Hepatocyte (in vitro differentiated cells): ENCODE measurements at regions not wholly inside any gene's neighbourhood (a gene's known extent, or its start where the extent isn't known, plus 50 kb on each side); places are given as distances from the start of the nearest gene placed in this dataset.

Source experiments
- DNase-seq: peaks from one replicate; pipeline ENCODE4 v3.0.0-alpha.2; 2016; ENCODE audit warnings: low spot score
- H2AFZ ChIP-seq: fragments of 200-600 bp; sonication (generic); 2 replicates; pipeline ENCODE4 v1.6.0; 2016; ENCODE audit warnings: antibody characterized with exemption, mild to moderate bottlenecking
- H3K27ac ChIP-seq: fragments of 200-600 bp; sonication (generic); 2 replicates; pipeline ENCODE4 v1.5.1; 2016; ENCODE audit warnings: mild to moderate bottlenecking
- H3K27me3 ChIP-seq: fragments of 200-600 bp; sonication (generic); 2 replicates; pipeline ENCODE4 v1.6.1; 2016
- H3K36me3 ChIP-seq: fragments of 200-600 bp; sonication (generic); replicated peaks from 2 replicates; pipeline ENCODE4 v1.5.1; 2016; ENCODE audit warnings: low read depth; ENCODE audit not compliant: insufficient read depth
- H3K4me1 ChIP-seq: fragments of 200-600 bp; sonication (generic); 2 replicates; pipeline ENCODE4 v1.5.1; 2016; ENCODE audit warnings: mild to moderate bottlenecking, moderate library complexity; ENCODE audit not compliant: insufficient read depth
- H3K4me2 ChIP-seq: fragments of 200-600 bp; sonication (generic); 2 replicates; pipeline ENCODE4 v1.6.0; 2016
- H3K4me3 ChIP-seq: fragments of 200-600 bp; sonication (generic); 2 replicates; pipeline ENCODE4 v1.5.1; 2016; ENCODE audit warnings: mild to moderate bottlenecking
- H3K79me2 ChIP-seq: fragments of 200-600 bp; sonication (generic); 2 replicates; pipeline ENCODE4 v1.6.0; 2017; ENCODE audit warnings: mild to moderate bottlenecking
- H3K9me2 ChIP-seq: fragments of 200-600 bp; sonication (generic); replicated peaks from 2 replicates; pipeline ENCODE4 v1.6.0; 2017; ENCODE audit warnings: mild to moderate bottlenecking; ENCODE audit not compliant: insufficient read depth
- H3K9me3 ChIP-seq: fragments of 200-600 bp; sonication (generic); 2 replicates; pipeline ENCODE4 v1.5.1; 2016; ENCODE audit warnings: low read depth, mild to moderate bottlenecking
- H4K20me1 ChIP-seq: fragments of 200-600 bp; sonication (generic); 2 replicates; pipeline ENCODE4 v1.6.0; 2016; ENCODE audit warnings: mild to moderate bottlenecking; ENCODE audit not compliant: insufficient read depth, poor library complexity, severe bottlenecking
- EZH2 ChIP-seq: fragments of 200-600 bp; sonication (generic); IDR thresholded peaks from 2 replicates; pipeline ENCODE4 v1.6.1; 2016; ENCODE audit warnings: antibody characterized with exemption, mild to moderate bottlenecking, borderline replicate concordance
- EZH2phosphoT487 ChIP-seq: fragments of 200-600 bp; sonication (generic); IDR thresholded peaks from one replicate; pipeline ENCODE4 v1.6.1; 2018; ENCODE audit warnings: antibody characterized with exemption, mild to moderate bottlenecking, low read depth, moderate library complexity; ENCODE audit not compliant: unreplicated experiment, severe bottlenecking
- WGBS: methylation state at CpG from one replicate; pipeline ENCODE4 v1.1.6; 2016; ENCODE audit warnings: low lambda C conversion rate; ENCODE audit errors: missing lambda C conversion rate; 5-methylcytosine and 5-hydroxymethylcytosine counted together
- TF ChIP-seq, protein P1 (sequence below): fragments of 200-600 bp; sonication (generic); IDR thresholded peaks from 2 replicates; pipeline ENCODE4 v1.5.1; 2016; ENCODE audit warnings: antibody characterized with exemption, mild to moderate bottlenecking; ENCODE audit not compliant: poor library complexity

DNA sequence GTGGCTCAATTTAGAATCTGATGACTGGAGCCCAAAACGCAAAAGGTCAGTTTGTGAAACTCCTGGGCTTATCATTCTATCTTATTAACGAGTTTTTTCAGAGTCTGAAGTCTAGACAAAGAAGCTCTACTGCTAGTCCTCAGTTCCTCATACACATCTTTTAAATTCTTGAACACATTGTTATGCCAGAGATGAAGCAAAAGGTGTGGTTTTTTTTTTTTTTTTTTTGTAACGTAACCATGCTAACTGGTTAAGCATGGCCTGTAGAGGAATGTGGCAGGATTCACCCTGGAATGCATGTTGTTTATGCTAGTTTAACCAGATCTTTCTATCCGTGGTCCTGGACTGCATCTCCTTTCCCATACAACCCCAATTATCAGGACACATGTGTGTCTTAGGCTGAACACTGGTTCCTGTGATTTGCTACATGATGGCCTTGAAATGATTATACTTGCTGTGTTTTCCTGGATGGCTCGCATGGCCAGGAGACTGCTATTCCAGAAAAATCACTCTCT, 79.3 kb upstream of the MDFIC start:
- TF ChIP-seq EZH2phosphoT487 (no peak), EZH2 (no peak)
- TF ChIP-seq, protein P1, sequence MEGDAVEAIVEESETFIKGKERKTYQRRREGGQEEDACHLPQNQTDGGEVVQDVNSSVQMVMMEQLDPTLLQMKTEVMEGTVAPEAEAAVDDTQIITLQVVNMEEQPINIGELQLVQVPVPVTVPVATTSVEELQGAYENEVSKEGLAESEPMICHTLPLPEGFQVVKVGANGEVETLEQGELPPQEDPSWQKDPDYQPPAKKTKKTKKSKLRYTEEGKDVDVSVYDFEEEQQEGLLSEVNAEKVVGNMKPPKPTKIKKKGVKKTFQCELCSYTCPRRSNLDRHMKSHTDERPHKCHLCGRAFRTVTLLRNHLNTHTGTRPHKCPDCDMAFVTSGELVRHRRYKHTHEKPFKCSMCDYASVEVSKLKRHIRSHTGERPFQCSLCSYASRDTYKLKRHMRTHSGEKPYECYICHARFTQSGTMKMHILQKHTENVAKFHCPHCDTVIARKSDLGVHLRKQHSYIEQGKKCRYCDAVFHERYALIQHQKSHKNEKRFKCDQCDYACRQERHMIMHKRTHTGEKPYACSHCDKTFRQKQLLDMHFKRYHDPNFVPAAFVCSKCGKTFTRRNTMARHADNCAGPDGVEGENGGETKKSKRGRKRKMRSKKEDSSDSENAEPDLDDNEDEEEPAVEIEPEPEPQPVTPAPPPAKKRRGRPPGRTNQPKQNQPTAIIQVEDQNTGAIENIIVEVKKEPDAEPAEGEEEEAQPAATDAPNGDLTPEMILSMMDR: no peak
- Histone ChIP-seq H3K4me3 (no peak overlapping the region), H4K20me1 (no peaks in the 10 kb centered on the region), H3K4me1 (no peaks in the 10 kb centered on the region), H3K27me3 (no peaks in the 10 kb centered on the region), H3K36me3 (no peaks in the 10 kb centered on the region), H3K4me2 (no peak overlapping the region), H3K9me3 (no peaks in the 10 kb centered on the region), H3K79me2 (no peaks in the 10 kb centered on the region), H2AFZ (no peak overlapping the region), H3K27ac (no peak overlapping the region), H3K9me2 (no peaks in the 10 kb centered on the region)
- 51% methylated on average over 5 of the region's 5 CpGs for WGBS
- no peak for DNase-seq

- no peak overlapping the region for H3K27ac ChIP-seq
- DNase-seq: no peak
- H3K9me2 ChIP-seq: no peaks in the 10 kb centered on the region
- H2AFZ ChIP-seq: no peak overlapping the region
- H3K27me3 ChIP-seq: no peaks in the 10 kb centered on the region
- no peak overlapping the region for H3K4me3 ChIP-seq
- TF ChIP-seq, protein P1: no peak
- TF ChIP-seq EZH2: no peak
- no peak overlapping the region for H3K4me2 ChIP-seq
- H3K36me3 ChIP-seq: no peaks in the 10 kb centered on the region
- no peaks in the 10 kb centered on the region for H4K20me1 ChIP-seq
- H3K4me1 ChIP-seq: no peaks in the 10 kb centered on the region
- no peaks in the 10 kb centered on the region for H3K9me3 ChIP-seq
- no peaks in the 10 kb centered on the region for H3K79me2 ChIP-seq
- 91% methylated on average over 3 of the region's 3 CpGs for WGBS
These were observed 78.8 kb upstream of the MDFIC start for GRCh38 chr7:114843102-114843501.

GRCh38 chr7:114851406-114852061, 70.4 kb upstream of the MDFIC start:
- H3K27ac ChIP-seq: no peak overlapping the region
- H3K4me2 ChIP-seq: no peak overlapping the region
- TF ChIP-seq, protein P1: no peak
- no peak for TF ChIP-seq EZH2phosphoT487
- no peak for TF ChIP-seq EZH2
- peak; percentile 21 for DNase-seq
- no peaks in the 10 kb centered on the region for H3K27me3 ChIP-seq
- no peaks in the 10 kb centered on the region for H3K79me2 ChIP-seq
- H3K4me1 ChIP-seq: no peaks in the 10 kb centered on the region
- no peaks in the 10 kb centered on the region for H4K20me1 ChIP-seq
- no peaks in the 10 kb centered on the region for H3K36me3 ChIP-seq
- WGBS: 62% methylated on average over 3 of the region's 3 CpGs
- H3K4me3 ChIP-seq: no peak overlapping the region
- H3K9me3 ChIP-seq: no peaks in the 10 kb centered on the region
- H2AFZ ChIP-seq: no peak overlapping the region
- no peaks in the 10 kb centered on the region for H3K9me2 ChIP-seq
